ENCODE measurements at regions not wholly inside any gene's neighbourhood (a gene's known extent, or its start where the extent isn't known, plus 50 kb on each side); places are given as distances from the start of the nearest gene placed in this dataset.

- H3K27me3 ChIP-seq (ENCODE audit: control insufficient read depth, insufficient read depth, low read length) = no peaks in the 10 kb centered on the region
- no peak for TF ChIP-seq CTCF (IDR thresholded peaks at IDR 0.05; ENCODE audit: insufficient read depth, low read length, severe bottlenecking)
- H3K4me3 ChIP-seq (ENCODE audit: low read depth, low read length) = no peak overlapping the region
- DNase-seq (ENCODE audit: low read depth) (no peak), FAIRE-seq (no peak)
- no peaks in the 10 kb centered on the region for H3K36me3 ChIP-seq (ENCODE audit: control insufficient read depth, insufficient read depth, low read length)
Observed at GRCh38 chr10:131747251-131747650, 153.6 kb upstream of the PPP2R2D start.

- H3K4me3 ChIP-seq (ENCODE audit: low read depth, low read length) = no peak overlapping the region
- DNase-seq (ENCODE audit: low read depth) = no peak
- no peak for TF ChIP-seq CTCF (IDR thresholded peaks at IDR 0.05; ENCODE audit: insufficient read depth, low read length, severe bottlenecking)
- H3K36me3 ChIP-seq (ENCODE audit: control insufficient read depth, insufficient read depth, low read length) = no peaks in the 10 kb centered on the region
- FAIRE-seq = no peak
- no peaks in the 10 kb centered on the region for H3K27me3 ChIP-seq (ENCODE audit: control insufficient read depth, insufficient read depth, low read length)
Observed at GRCh38 chr10:131747791-131748190, 153.0 kb upstream of the PPP2R2D start.

- FAIRE-seq (no peak), DNase-seq (ENCODE audit: low read depth) (no peak)
- no peak for TF ChIP-seq CTCF (IDR thresholded peaks at IDR 0.05; ENCODE audit: insufficient read depth, low read length, severe bottlenecking)
- H3K4me3 ChIP-seq (ENCODE audit: low read depth, low read length) = no peak overlapping the region
- H3K27me3 ChIP-seq (ENCODE audit: control insufficient read depth, insufficient read depth, low read length) = no peaks in the 10 kb centered on the region
- no peaks in the 10 kb centered on the region for H3K36me3 ChIP-seq (ENCODE audit: control insufficient read depth, insufficient read depth, low read length)
Observed at GRCh38 chr10:131748191-131748590, 152.6 kb upstream of the PPP2R2D start.

GRCh38 chr10:131748831-131749766, 151.7 kb upstream of the PPP2R2D start:
- no peak for DNase-seq (ENCODE audit: low read depth)
- Histone ChIP-seq H3K4me3 (ENCODE audit: low read depth, low read length) (no peak overlapping the region), H3K27me3 (ENCODE audit: control insufficient read depth, insufficient read depth, low read length) (no peaks in the 10 kb centered on the region), H3K36me3 (ENCODE audit: control insufficient read depth, insufficient read depth, low read length) (no peaks in the 10 kb centered on the region)
- TF ChIP-seq CTCF (IDR thresholded peaks at IDR 0.05; ENCODE audit: insufficient read depth, low read length, severe bottlenecking) = no peak
- FAIRE-seq = no peak

- FAIRE-seq = no peak
- Histone ChIP-seq H3K4me3 (ENCODE audit: low read depth, low read length) (no peak overlapping the region), H3K36me3 (ENCODE audit: control insufficient read depth, insufficient read depth, low read length) (no peaks in the 10 kb centered on the region), H3K27me3 (ENCODE audit: control insufficient read depth, insufficient read depth, low read length) (no peaks in the 10 kb centered on the region)
- DNase-seq (ENCODE audit: low read depth) = no peak
- TF ChIP-seq CTCF (IDR thresholded peaks at IDR 0.05; ENCODE audit: insufficient read depth, low read length, severe bottlenecking) = no peak
Observed at GRCh38 chr10:131749767-131750142, 151.1 kb upstream of the PPP2R2D start.

Measured in bronchial epithelial cell (primary cell).